H7 (cell line): ENCODE measurements at regions not wholly inside any gene's neighbourhood (a gene's known extent, or its start where the extent isn't known, plus 50 kb on each side); places are given as distances from the start of the nearest gene placed in this dataset.
"Not testable (repeated sequence)": the region's sequence is repeated elsewhere in the genome, so short reads cannot be mapped to it uniquely, and the experiment has no call there.

Experiments used
- DNase-seq: peaks from one replicate; pipeline ENCODE4 v3.0.0; 2012
- H3K27me3 ChIP-seq: 2 replicates; pipeline ENCODE4 v1.6.0; 2011; ENCODE audit warnings: mild to moderate bottlenecking, low read length; ENCODE audit not compliant: control insufficient read depth, insufficient read depth
- H3K36me3 ChIP-seq: replicated peaks from 2 replicates; pipeline ENCODE4 v1.5.1; 2011; ENCODE audit warnings: low read length; ENCODE audit not compliant: control insufficient read depth, insufficient read depth
- H3K4me3 ChIP-seq: 2 replicates; pipeline ENCODE4 v1.5.1; 2011; ENCODE audit warnings: low read depth, mild to moderate bottlenecking, control low read depth, low read length, moderate library complexity; ENCODE audit not compliant: insufficient read depth

- no peaks in the 10 kb centered on the region for H3K36me3 ChIP-seq
- no peaks in the 10 kb centered on the region for H3K27me3 ChIP-seq
- no peak overlapping the region for H3K4me3 ChIP-seq
- DNase-seq: no peak
Measured at GRCh38 chr3:6654670-6655069, 206.2 kb upstream of the GRM7 start.

GRCh38 chr3:6655275-6655674, 205.6 kb upstream of the GRM7 start:
- no peak for DNase-seq
- H3K27me3 ChIP-seq: no peaks in the 10 kb centered on the region
- no peak overlapping the region for H3K4me3 ChIP-seq
- H3K36me3 ChIP-seq: no peaks in the 10 kb centered on the region

- Histone ChIP-seq H3K4me3 (no peak overlapping the region), H3K36me3 (no peaks in the 10 kb centered on the region)
Measured at GRCh38 chr3:6657591-6657990, 203.3 kb upstream of the GRM7 start.

GRCh38 chr3:6667354-6667753, 193.6 kb upstream of the GRM7 start:
- no peak for DNase-seq
- H3K27me3 ChIP-seq: no peaks in the 10 kb centered on the region
- no peak overlapping the region for H3K4me3 ChIP-seq
- H3K36me3 ChIP-seq: no peaks in the 10 kb centered on the region

More at GRCh38 chr3:6657591-6657990, 203.3 kb upstream of the GRM7 start:
- DNase-seq: no peak
- H3K27me3 ChIP-seq: no peaks in the 10 kb centered on the region

GRCh38 chr3:6671363-6671762, 189.6 kb upstream of the GRM7 start:
- Histone ChIP-seq H3K4me3 (no peak overlapping the region), H3K27me3 (no peaks in the 10 kb centered on the region), H3K36me3 (no peaks in the 10 kb centered on the region)
- no peak for DNase-seq

GRCh38 chr3:6679510-6679909, 181.4 kb upstream of the GRM7 start:
- no peaks in the 10 kb centered on the region for H3K27me3 ChIP-seq
- no peaks in the 10 kb centered on the region for H3K36me3 ChIP-seq
- no peak overlapping the region for H3K4me3 ChIP-seq
- DNase-seq: no peak

- DNase-seq: no peak
- H3K4me3 ChIP-seq: no peak overlapping the region
Measured at GRCh38 chr3:6680119-6680806, 180.7 kb upstream of the GRM7 start.

GRCh38 chr3:6697285-6697684, 163.6 kb upstream of the GRM7 start:
- H3K36me3 ChIP-seq: no peaks in the 10 kb centered on the region
- DNase-seq: no peak
- H3K4me3 ChIP-seq: no peak overlapping the region
- H3K27me3 ChIP-seq: no peaks in the 10 kb centered on the region

More at GRCh38 chr3:6680119-6680806, 180.7 kb upstream of the GRM7 start:
- Histone ChIP-seq H3K27me3 (no peaks in the 10 kb centered on the region), H3K36me3 (no peaks in the 10 kb centered on the region)

- DNase-seq: no peak
- Histone ChIP-seq H3K4me3 (no peak overlapping the region), H3K36me3 (no peaks in the 10 kb centered on the region), H3K27me3 (no peaks in the 10 kb centered on the region)
Measured at GRCh38 chr3:6697722-6698121, 163.2 kb upstream of the GRM7 start.

GRCh38 chr3:6704817-6705216, 156.1 kb upstream of the GRM7 start:
- not testable (repeated sequence) for H3K4me3 ChIP-seq, H3K27me3 ChIP-seq, DNase-seq, H3K36me3 ChIP-seq

GRCh38 chr3:6706777-6707176, 154.1 kb upstream of the GRM7 start:
- Histone ChIP-seq H3K36me3 (no peaks in the 10 kb centered on the region), H3K27me3 (no peaks in the 10 kb centered on the region), H3K4me3 (no peak overlapping the region)
- no peak for DNase-seq

- no peaks in the 10 kb centered on the region for H3K27me3 ChIP-seq
- DNase-seq: no peak
Measured at GRCh38 chr3:6709178-6709577, 151.7 kb upstream of the GRM7 start.

GRCh38 chr3:6714962-6715361, 146.0 kb upstream of the GRM7 start:
- Histone ChIP-seq H3K27me3 (no peaks in the 10 kb centered on the region), H3K36me3 (no peaks in the 10 kb centered on the region), H3K4me3 (no peak overlapping the region)
- DNase-seq: no peak

More at GRCh38 chr3:6709178-6709577, 151.7 kb upstream of the GRM7 start:
- H3K36me3 ChIP-seq: no peaks in the 10 kb centered on the region
- H3K4me3 ChIP-seq: no peak overlapping the region

GRCh38 chr3:6716420-6716819, 144.5 kb upstream of the GRM7 start:
- H3K27me3 ChIP-seq: no peaks in the 10 kb centered on the region
- H3K4me3 ChIP-seq: no peak overlapping the region
- no peaks in the 10 kb centered on the region for H3K36me3 ChIP-seq
- DNase-seq: no peak

GRCh38 chr3:6717026-6717943, 143.6 kb upstream of the GRM7 start:
- H3K27me3 ChIP-seq: no peaks in the 10 kb centered on the region
- DNase-seq: no peak
- no peaks in the 10 kb centered on the region for H3K36me3 ChIP-seq
- H3K4me3 ChIP-seq: no peak overlapping the region
